ENCODE measurements at regions not wholly inside any gene's neighbourhood (a gene's known extent, or its start where the extent isn't known, plus 50 kb on each side); places are given as distances from the start of the nearest gene placed in this dataset.

DNA sequence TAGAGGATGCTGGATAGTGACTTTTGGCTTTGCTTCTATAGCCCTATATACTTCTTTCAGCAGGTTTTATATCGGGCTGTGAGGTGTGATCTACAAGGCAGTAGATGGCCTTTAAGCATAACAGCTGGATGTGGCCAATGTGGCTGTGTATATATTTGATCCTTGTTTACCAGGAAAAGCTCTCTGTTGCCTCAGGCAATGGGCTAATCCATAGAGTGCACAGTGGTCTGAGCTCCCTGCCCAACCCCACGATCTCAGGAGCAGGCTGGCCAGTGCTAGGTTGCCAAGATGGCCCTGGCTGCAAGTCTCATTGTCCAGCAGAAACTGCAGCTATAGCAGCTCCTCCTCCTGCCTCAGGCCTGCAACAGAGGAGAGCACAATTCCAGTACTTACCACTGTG lies 72.3 kb upstream of the SPHKAP start:
- Histone ChIP-seq H3K4me3 (ENCODE audit: low read depth in 2 of 2, low read length in 2 of 2) (no peak overlapping the region), H3K9me3 (ENCODE audit: control insufficient read depth, insufficient read depth, low read depth, low read length) (no peaks in the 10 kb centered on the region), H3K27me3 (ENCODE audit: control insufficient read depth, insufficient read depth, low read length) (no peaks in the 10 kb centered on the region), H3K4me1 (ENCODE audit: control insufficient read depth, insufficient read depth, low read length) (no peaks in the 10 kb centered on the region), H3K27ac (ENCODE audit: low read length) (no peak overlapping the region), H3K36me3 (ENCODE audit: control insufficient read depth, insufficient read depth, low read length) (no peaks in the 10 kb centered on the region)
- DNase-seq (ENCODE audit: low read depth, low spot score): no peak
- no peak for ATAC-seq
- intact Hi-C loops (cut with micrococcal nuclease; ENCODE audit: unreplicated experiment): no loop called here
- ChIA-PET POLR2A (no interaction called here), CTCF (no interaction called here)
- TF ChIP-seq, protein P1, sequence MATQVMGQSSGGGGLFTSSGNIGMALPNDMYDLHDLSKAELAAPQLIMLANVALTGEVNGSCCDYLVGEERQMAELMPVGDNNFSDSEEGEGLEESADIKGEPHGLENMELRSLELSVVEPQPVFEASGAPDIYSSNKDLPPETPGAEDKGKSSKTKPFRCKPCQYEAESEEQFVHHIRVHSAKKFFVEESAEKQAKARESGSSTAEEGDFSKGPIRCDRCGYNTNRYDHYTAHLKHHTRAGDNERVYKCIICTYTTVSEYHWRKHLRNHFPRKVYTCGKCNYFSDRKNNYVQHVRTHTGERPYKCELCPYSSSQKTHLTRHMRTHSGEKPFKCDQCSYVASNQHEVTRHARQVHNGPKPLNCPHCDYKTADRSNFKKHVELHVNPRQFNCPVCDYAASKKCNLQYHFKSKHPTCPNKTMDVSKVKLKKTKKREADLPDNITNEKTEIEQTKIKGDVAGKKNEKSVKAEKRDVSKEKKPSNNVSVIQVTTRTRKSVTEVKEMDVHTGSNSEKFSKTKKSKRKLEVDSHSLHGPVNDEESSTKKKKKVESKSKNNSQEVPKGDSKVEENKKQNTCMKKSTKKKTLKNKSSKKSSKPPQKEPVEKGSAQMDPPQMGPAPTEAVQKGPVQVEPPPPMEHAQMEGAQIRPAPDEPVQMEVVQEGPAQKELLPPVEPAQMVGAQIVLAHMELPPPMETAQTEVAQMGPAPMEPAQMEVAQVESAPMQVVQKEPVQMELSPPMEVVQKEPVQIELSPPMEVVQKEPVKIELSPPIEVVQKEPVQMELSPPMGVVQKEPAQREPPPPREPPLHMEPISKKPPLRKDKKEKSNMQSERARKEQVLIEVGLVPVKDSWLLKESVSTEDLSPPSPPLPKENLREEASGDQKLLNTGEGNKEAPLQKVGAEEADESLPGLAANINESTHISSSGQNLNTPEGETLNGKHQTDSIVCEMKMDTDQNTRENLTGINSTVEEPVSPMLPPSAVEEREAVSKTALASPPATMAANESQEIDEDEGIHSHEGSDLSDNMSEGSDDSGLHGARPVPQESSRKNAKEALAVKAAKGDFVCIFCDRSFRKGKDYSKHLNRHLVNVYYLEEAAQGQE (IDR thresholded peaks at IDR 0.05; ENCODE audit: insufficient read depth in 1 of 2, low read depth in 2 of 2, low read length in 1 of 2): no peak
- no peak for TF ChIP-seq TCF7L2 (IDR thresholded peaks at IDR 0.05; ENCODE audit: low read depth, low read length)
- TF ChIP-seq SIN3A (IDR thresholded peaks at IDR 0.05; ENCODE audit: borderline replicate concordance, insufficient read depth, low read depth, low read length): no peak
- no peak for TF ChIP-seq POLR2AphosphoS5 (IDR thresholded peaks at IDR 0.05; ENCODE audit: low read depth, low read length)
- TF ChIP-seq, protein P2, sequence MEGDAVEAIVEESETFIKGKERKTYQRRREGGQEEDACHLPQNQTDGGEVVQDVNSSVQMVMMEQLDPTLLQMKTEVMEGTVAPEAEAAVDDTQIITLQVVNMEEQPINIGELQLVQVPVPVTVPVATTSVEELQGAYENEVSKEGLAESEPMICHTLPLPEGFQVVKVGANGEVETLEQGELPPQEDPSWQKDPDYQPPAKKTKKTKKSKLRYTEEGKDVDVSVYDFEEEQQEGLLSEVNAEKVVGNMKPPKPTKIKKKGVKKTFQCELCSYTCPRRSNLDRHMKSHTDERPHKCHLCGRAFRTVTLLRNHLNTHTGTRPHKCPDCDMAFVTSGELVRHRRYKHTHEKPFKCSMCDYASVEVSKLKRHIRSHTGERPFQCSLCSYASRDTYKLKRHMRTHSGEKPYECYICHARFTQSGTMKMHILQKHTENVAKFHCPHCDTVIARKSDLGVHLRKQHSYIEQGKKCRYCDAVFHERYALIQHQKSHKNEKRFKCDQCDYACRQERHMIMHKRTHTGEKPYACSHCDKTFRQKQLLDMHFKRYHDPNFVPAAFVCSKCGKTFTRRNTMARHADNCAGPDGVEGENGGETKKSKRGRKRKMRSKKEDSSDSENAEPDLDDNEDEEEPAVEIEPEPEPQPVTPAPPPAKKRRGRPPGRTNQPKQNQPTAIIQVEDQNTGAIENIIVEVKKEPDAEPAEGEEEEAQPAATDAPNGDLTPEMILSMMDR (IDR thresholded peaks at IDR 0.05): no peak
- no TSS peak for BruUV-seq (replicated peaks)
- in situ Hi-C loops (cut with HindIII; ENCODE audit: low pct_unique_long_range_greater_than_20kb, low sequenced_read_pairs): no loop called here

DNA sequence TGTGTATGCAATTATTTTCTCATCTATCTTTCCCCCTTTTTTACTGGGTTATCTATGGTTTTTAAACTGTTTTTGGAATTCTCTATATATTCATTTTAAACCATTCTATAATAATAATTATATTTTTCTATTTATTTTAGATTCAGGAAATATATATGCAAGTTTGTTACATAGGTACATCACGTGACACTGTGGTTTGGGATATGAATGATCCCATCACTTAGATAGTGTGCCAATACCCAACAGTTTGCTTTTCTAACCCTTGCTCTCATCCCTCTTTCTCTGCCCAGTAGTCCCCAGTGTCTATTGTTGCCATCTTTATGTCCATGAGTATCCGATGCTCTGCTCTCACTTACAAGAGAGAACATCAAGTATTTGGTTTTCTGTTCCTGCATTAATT lies 65.8 kb upstream of the SPHKAP start:
- H3K27ac ChIP-seq (ENCODE audit: low read length): no peak overlapping the region
- H3K36me3 ChIP-seq (ENCODE audit: control insufficient read depth, insufficient read depth, low read length): no peaks in the 10 kb centered on the region
- no peak for DNase-seq (ENCODE audit: low read depth, low spot score)
- CTCF ChIA-PET: no interaction called here
- no peaks in the 10 kb centered on the region for H3K4me1 ChIP-seq (ENCODE audit: control insufficient read depth, insufficient read depth, low read length)
- no peak for TF ChIP-seq POLR2AphosphoS5 (IDR thresholded peaks at IDR 0.05; ENCODE audit: low read depth, low read length)
- TF ChIP-seq, protein P1 (IDR thresholded peaks at IDR 0.05; ENCODE audit: insufficient read depth in 1 of 2, low read depth in 2 of 2, low read length in 1 of 2): no peak
- TF ChIP-seq, protein P2 (IDR thresholded peaks at IDR 0.05): no peak
- no peak for TF ChIP-seq SIN3A (IDR thresholded peaks at IDR 0.05; ENCODE audit: borderline replicate concordance, insufficient read depth, low read depth, low read length)
- no peak for TF ChIP-seq TCF7L2 (IDR thresholded peaks at IDR 0.05; ENCODE audit: low read depth, low read length)
- H3K4me3 ChIP-seq (ENCODE audit: low read depth in 2 of 2, low read length in 2 of 2): no peak overlapping the region
- no peaks in the 10 kb centered on the region for H3K9me3 ChIP-seq (ENCODE audit: control insufficient read depth, insufficient read depth, low read depth, low read length)
- intact Hi-C loops (cut with micrococcal nuclease; ENCODE audit: unreplicated experiment): no loop called here
- no peaks in the 10 kb centered on the region for H3K27me3 ChIP-seq (ENCODE audit: control insufficient read depth, insufficient read depth, low read length)
- ATAC-seq: no peak
- no TSS peak for BruUV-seq (replicated peaks)
- POLR2A ChIA-PET: no interaction called here
- in situ Hi-C loops (cut with HindIII; ENCODE audit: low pct_unique_long_range_greater_than_20kb, low sequenced_read_pairs): no loop called here

All from Panc1 (cell line).